ENCODE measurements at regions not wholly inside any gene's neighbourhood (a gene's known extent, or its start where the extent isn't known, plus 50 kb on each side); places are given as distances from the start of the nearest gene placed in this dataset.
A peak's percentile ranks its signal among the peaks of the same experiment; 100 is the strongest.

- no peak for DNase-seq
These were observed 283.5 kb upstream of the RGS6 start for GRCh38 chr14:71648725-71649124.

GRCh38 chr14:71650187-71650755 lies 282.0 kb upstream of the RGS6 start:
- DNase-seq, result no peak

GRCh38 chr14:71651228-71651627 lies 281.0 kb upstream of the RGS6 start:
- DNase-seq, result no peak

GRCh38 chr14:71652368-71652767 lies 279.9 kb upstream of the RGS6 start:
- no peak for DNase-seq

- DNase-seq, result no peak
These were observed 277.4 kb upstream of the RGS6 start for GRCh38 chr14:71654810-71655209.

GRCh38 chr14:71658261-71658860 lies 273.9 kb upstream of the RGS6 start:
- DNase-seq, result peak in 1 of 5 experiments; percentile 38

GRCh38 chr14:71659159-71659558 lies 273.1 kb upstream of the RGS6 start:
- DNase-seq, result peak in 1 of 5 experiments; percentile 84

- DNase-seq, result no peak
These were observed 270.8 kb upstream of the RGS6 start for GRCh38 chr14:71661441-71661840.

- DNase-seq, result no peak
These were observed 269.9 kb upstream of the RGS6 start for GRCh38 chr14:71662291-71662790.

- no peak for DNase-seq
These were observed 267.1 kb upstream of the RGS6 start for GRCh38 chr14:71665157-71665556.

GRCh38 chr14:71665781-71666180 lies 266.4 kb upstream of the RGS6 start:
- DNase-seq, result peak in 1 of 5 experiments; percentile 20

GRCh38 chr14:71666571-71667145 lies 265.6 kb upstream of the RGS6 start:
- DNase-seq, result no peak

- DNase-seq, result no peak
These were observed 263.9 kb upstream of the RGS6 start for GRCh38 chr14:71668186-71668912.

GRCh38 chr14:71672596-71672995 lies 259.6 kb upstream of the RGS6 start:
- DNase-seq, result no peak

GRCh38 chr14:71675126-71675899 lies 256.9 kb upstream of the RGS6 start:
- no peak for DNase-seq

GRCh38 chr14:71675900-71676287 lies 256.3 kb upstream of the RGS6 start:
- no peak for DNase-seq

GRCh38 chr14:71680736-71681387 lies 251.4 kb upstream of the RGS6 start:
- no peak for DNase-seq

- no peak for DNase-seq
These were observed 249.9 kb upstream of the RGS6 start for GRCh38 chr14:71682337-71682736.

GRCh38 chr14:71684323-71684722 lies 247.9 kb upstream of the RGS6 start:
- no peak for DNase-seq

- no peak for DNase-seq
These were observed 245.6 kb upstream of the RGS6 start for GRCh38 chr14:71686677-71687076.

- no peak for DNase-seq
These were observed 244.9 kb upstream of the RGS6 start for GRCh38 chr14:71687166-71687831.

GRCh38 chr14:71688576-71688975 lies 243.7 kb upstream of the RGS6 start:
- no peak for DNase-seq
